ENCODE measurements at regions not wholly inside any gene's neighbourhood (a gene's known extent, or its start where the extent isn't known, plus 50 kb on each side); places are given as distances from the start of the nearest gene placed in this dataset.

- no peak for TF ChIP-seq CTCF (IDR thresholded peaks at IDR 0.05)
- TF ChIP-seq POLR2A (IDR thresholded peaks at IDR 0.05) = no peak
Measured at GRCh38 chr14:58963873-58964597, 224.4 kb upstream of the DAAM1 start.

All from adrenal gland (tissue), 5 donors.